ENCODE measurements at regions not wholly inside any gene's neighbourhood (a gene's known extent, or its start where the extent isn't known, plus 50 kb on each side); places are given as distances from the start of the nearest gene placed in this dataset.

DNA sequence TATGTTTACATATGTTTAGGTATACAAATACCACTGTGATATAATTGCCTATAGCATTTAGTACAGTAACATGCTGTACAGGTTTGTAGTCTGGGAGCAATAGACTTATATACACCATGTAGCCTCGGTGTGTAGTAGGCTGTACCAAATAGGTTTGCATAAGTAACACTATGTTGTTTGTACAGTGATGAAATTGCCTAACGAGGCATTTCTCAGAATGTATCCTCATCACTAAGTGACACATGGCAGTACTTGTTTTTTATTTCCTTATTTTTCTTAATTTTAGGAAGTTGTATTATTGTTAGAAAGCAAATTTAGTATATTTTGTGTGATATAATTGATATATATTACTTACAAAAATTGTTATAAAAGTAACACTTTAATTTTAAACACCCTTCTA, 840.9 kb downstream of the LTN1 start:
- TF ChIP-seq POLR2A (IDR thresholded peaks at IDR 0.05; ENCODE audit: low read length) (no peak), GATA1 (IDR thresholded peaks at IDR 0.05; ENCODE audit: low read depth, low read length) (no peak)
